Esophagus muscularis mucosa (tissue), 3 donors: ENCODE measurements at regions not wholly inside any gene's neighbourhood (a gene's known extent, or its start where the extent isn't known, plus 50 kb on each side); places are given as distances from the start of the nearest gene placed in this dataset.

Experiments used
- POLR2A ChIP-seq: fragments of 450-650 bp; IDR thresholded peaks from one replicate; pipeline ENCODE4 v1.6.1; 2017; ENCODE audit warnings: antibody characterized with exemption, moderate library complexity, mild to moderate bottlenecking, low read depth
- POLR2AphosphoS5 ChIP-seq, 2 donors: sonication (generic); formaldehyde crosslinking; IDR thresholded peaks; one replicate each; pipeline ENCODE4 v1.6.1; 2017; ENCODE audit warnings: antibody characterized with exemption in 2 of 2
- TF ChIP-seq, protein P1 (sequence below), 3 experiments: fragments of 200-600 bp in 2 of 3; fragments of 450-650 bp in 1 of 3; sonication (generic) in 2 of 3; IDR thresholded peaks; one replicate each; pipeline ENCODE4 v1.5.1; 2017 to 2019; ENCODE audit warnings: antibody characterized with exemption in 3 of 3, mild to moderate bottlenecking in 2 of 3, moderate library complexity in 1 of 3

- TF ChIP-seq, protein P1, sequence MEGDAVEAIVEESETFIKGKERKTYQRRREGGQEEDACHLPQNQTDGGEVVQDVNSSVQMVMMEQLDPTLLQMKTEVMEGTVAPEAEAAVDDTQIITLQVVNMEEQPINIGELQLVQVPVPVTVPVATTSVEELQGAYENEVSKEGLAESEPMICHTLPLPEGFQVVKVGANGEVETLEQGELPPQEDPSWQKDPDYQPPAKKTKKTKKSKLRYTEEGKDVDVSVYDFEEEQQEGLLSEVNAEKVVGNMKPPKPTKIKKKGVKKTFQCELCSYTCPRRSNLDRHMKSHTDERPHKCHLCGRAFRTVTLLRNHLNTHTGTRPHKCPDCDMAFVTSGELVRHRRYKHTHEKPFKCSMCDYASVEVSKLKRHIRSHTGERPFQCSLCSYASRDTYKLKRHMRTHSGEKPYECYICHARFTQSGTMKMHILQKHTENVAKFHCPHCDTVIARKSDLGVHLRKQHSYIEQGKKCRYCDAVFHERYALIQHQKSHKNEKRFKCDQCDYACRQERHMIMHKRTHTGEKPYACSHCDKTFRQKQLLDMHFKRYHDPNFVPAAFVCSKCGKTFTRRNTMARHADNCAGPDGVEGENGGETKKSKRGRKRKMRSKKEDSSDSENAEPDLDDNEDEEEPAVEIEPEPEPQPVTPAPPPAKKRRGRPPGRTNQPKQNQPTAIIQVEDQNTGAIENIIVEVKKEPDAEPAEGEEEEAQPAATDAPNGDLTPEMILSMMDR (IDR thresholded peaks at IDR 0.05) = no peak
- no peak for TF ChIP-seq POLR2A
- TF ChIP-seq POLR2AphosphoS5 (IDR thresholded peaks at IDR 0.05) = no peak
These were observed 1443.9 kb downstream of the SUCLG1 start for GRCh38 chr2:83015035-83015715.
